HCT116 (cell line): ENCODE measurements at regions not wholly inside any gene's neighbourhood (a gene's known extent, or its start where the extent isn't known, plus 50 kb on each side); places are given as distances from the start of the nearest gene placed in this dataset.

Source experiments
- ATAC-seq: fragments of 200-7000 bp; cut with Tn5 transposase; 2 replicates; pipeline ENCODE4 v1.9.1; 2020; ENCODE audit warnings: mild to moderate bottlenecking, moderate library complexity
- BruUV-seq: library from RNA; stranded (reverse); fragments of 400-500 nt; replicated peaks from 2 replicates; lab custom pipeline; 2021; lab: Mats Ljungman, UMichigan
- CTCF ChIA-PET: fragments of 300-600 bp; sonication (Branson Sonifier 250); formaldehyde crosslinking; loops from one replicate; lab custom pipeline; 2021; ENCODE audit warnings: antibody characterized with exemption; lab: Charles Lee
- POLR2A ChIA-PET: fragments of 300-600, 350-600 bp; sonication (Branson Sonifier 250); formaldehyde crosslinking; loops from one replicate; lab custom pipeline; 2021; ENCODE audit warnings: antibody characterized with exemption; lab: Charles Lee
- RAD21 ChIA-PET, 2 experiments: fragments of 300-600 bp; sonication (Branson Sonifier 250); formaldehyde crosslinking; loops; one replicate each; lab custom pipeline; 2023; ENCODE audit warnings: low total read pairs in 2 of 2; ENCODE audit not compliant: uncharacterized antibody in 2 of 2, unreplicated experiment in 2 of 2, low non-redundant PET in 1 of 2; lab: Charles Lee
- DNase-seq: peaks from one replicate; pipeline ENCODE4 v3.0.0-alpha.2; 2010; ENCODE audit warnings: low read depth, low spot score
- H2AFZ ChIP-seq: fragments of 200-600 bp; shearing (Covaris generic), sonication (generic); 2 replicates; pipeline ENCODE4 v1.6.1; 2017; ENCODE audit warnings: low read depth, mixed run types, mixed read lengths, antibody characterized with exemption, low read length; ENCODE audit not compliant: poor library complexity, severe bottlenecking
- H3K27ac ChIP-seq: 2 replicates; pipeline ENCODE4 v1.5.1; 2012; ENCODE audit warnings: low read depth, low read length
- H3K27me3 ChIP-seq: fragments of 200-600 bp; sonication (generic); 2 replicates; pipeline ENCODE4 v1.6.1; 2016; ENCODE audit warnings: mixed run types, low read length, mixed read lengths; ENCODE audit not compliant: insufficient read depth
- H3K36me3 ChIP-seq, 2 experiments: fragments of 200-500 bp in 1 of 2; fragments of 200-600 bp in 1 of 2; sonication (Bioruptor generic) in 1 of 2; sonication (generic) in 1 of 2; 2 replicates each; pipeline versions ENCODE4 v1.5.1 to v1.6.1; 2014 to 2016; ENCODE audit warnings: low read length in 2 of 2, inconsistent platforms in 1 of 2, mixed read lengths in 1 of 2, mixed run types in 1 of 2; ENCODE audit not compliant: insufficient read depth in 2 of 2, control insufficient read depth in 1 of 2
- H3K4me1 ChIP-seq, 2 experiments: fragments of 200-600 bp in 1 of 2; sonication (generic) in 1 of 2; 2 replicates each; pipeline versions ENCODE4 v1.5.1 to v1.6.1; 2012 to 2017; ENCODE audit warnings: low read length in 2 of 2, inconsistent platforms in 1 of 2, mild to moderate bottlenecking in 1 of 2, mixed read lengths in 1 of 2, mixed run types in 1 of 2, moderate library complexity in 1 of 2; ENCODE audit not compliant: insufficient read depth in 2 of 2, control insufficient read depth in 1 of 2
- H3K4me2 ChIP-seq: fragments of 200-600 bp; sonication (generic); 2 replicates; pipeline ENCODE4 v1.6.1; 2017; ENCODE audit warnings: mixed run types, low read length, mixed read lengths
- H3K4me3 ChIP-seq, 2 experiments: fragments of 200-600 bp in 1 of 2; sonication (generic) in 1 of 2; replicated peaks in 1 of 2; 2 replicates each; pipeline ENCODE4 v1.5.1; 2011 to 2016; ENCODE audit warnings: low read length in 2 of 2, control low read depth in 1 of 2, low read depth in 1 of 2, mild to moderate bottlenecking in 1 of 2, mixed read lengths in 1 of 2, mixed run types in 1 of 2
- H3K79me2 ChIP-seq: fragments of 200-600 bp; sonication (generic); 2 replicates; pipeline ENCODE4 v1.6.1; 2017; ENCODE audit warnings: mild to moderate bottlenecking, mixed run types, low read length, moderate library complexity, mixed read lengths; ENCODE audit not compliant: insufficient read depth
- H3K9ac ChIP-seq: fragments of 200-600 bp; sonication (generic); 2 replicates; pipeline ENCODE4 v1.6.1; 2016; ENCODE audit warnings: low read length, mixed read lengths
- H3K9me2 ChIP-seq: fragments of 200-600 bp; sonication (generic), shearing (Covaris generic); 2 replicates; pipeline ENCODE4 v1.6.1; 2017; ENCODE audit warnings: mixed run types, mild to moderate bottlenecking, moderate library complexity; ENCODE audit not compliant: insufficient read depth
- H3K9me3 ChIP-seq, 2 experiments: fragments of 200-500 bp in 1 of 2; fragments of 200-600 bp in 1 of 2; sonication (Bioruptor generic) in 1 of 2; sonication (generic) in 1 of 2; 2 replicates each; pipeline ENCODE4 v1.6.1; 2014 to 2017; ENCODE audit warnings: low read length in 2 of 2, mixed read lengths in 2 of 2, inconsistent platforms in 1 of 2, low read depth in 1 of 2, mild to moderate bottlenecking in 1 of 2, mixed run types in 1 of 2, moderate library complexity in 1 of 2; ENCODE audit not compliant: control insufficient read depth in 1 of 2, insufficient read depth in 1 of 2
- H4K20me1 ChIP-seq: fragments of 200-600 bp; sonication (generic), shearing (Covaris generic); 2 replicates; pipeline ENCODE4 v1.6.1; 2017; ENCODE audit warnings: mixed run types, mild to moderate bottlenecking, moderate library complexity; ENCODE audit not compliant: insufficient read depth
- CBX3 ChIP-seq: IDR thresholded peaks from 2 replicates; pipeline ENCODE4 v1.6.1; 2012; ENCODE audit warnings: low read depth
- EGR1 ChIP-seq: IDR thresholded peaks from 2 replicates; pipeline ENCODE4 v1.6.1; 2012; ENCODE audit warnings: low read depth
- ELF1 ChIP-seq: IDR thresholded peaks from 2 replicates; pipeline ENCODE4 v1.6.1; 2012; ENCODE audit warnings: low read depth, borderline replicate concordance
- EZH2phosphoT487 ChIP-seq: fragments of 200-600 bp; IDR thresholded peaks from 2 replicates; pipeline ENCODE4 v1.6.1; 2018; ENCODE audit warnings: antibody characterized with exemption, borderline replicate concordance
- RAD21 ChIP-seq: IDR thresholded peaks from 2 replicates; pipeline ENCODE4 v1.6.1; 2012; ENCODE audit warnings: low read depth, mild to moderate bottlenecking
- SP1 ChIP-seq: IDR thresholded peaks from 2 replicates; pipeline ENCODE4 v1.6.1; 2012; ENCODE audit warnings: low read depth
- SRF ChIP-seq: IDR thresholded peaks from 2 replicates; pipeline ENCODE4 v1.6.1; 2012; ENCODE audit warnings: low read depth
- ZBTB33 ChIP-seq: IDR thresholded peaks from 2 replicates; pipeline ENCODE4 v1.6.1; 2011; ENCODE audit warnings: mild to moderate bottlenecking, low read length, moderate library complexity; ENCODE audit not compliant: insufficient replicate concordance; ENCODE audit errors: extremely low read depth
- ZFX ChIP-seq: fragments of 450-650 bp; IDR thresholded peaks from 2 replicates; pipeline ENCODE4 v1.6.1; 2017
- intact Hi-C: fragments of 100-400 bp; cut with micrococcal nuclease; formaldehyde crosslinking; loops from 2 replicates; pipeline ENCODE4 v1.10.0; 2022
- TF ChIP-seq, protein P1 (sequence below): IDR thresholded peaks from 2 replicates; pipeline ENCODE4 v1.6.1; 2012; ENCODE audit warnings: low read depth
- TF ChIP-seq, protein P2 (sequence below): IDR thresholded peaks from 2 replicates; pipeline ENCODE4 v1.6.1; 2012

DNA sequence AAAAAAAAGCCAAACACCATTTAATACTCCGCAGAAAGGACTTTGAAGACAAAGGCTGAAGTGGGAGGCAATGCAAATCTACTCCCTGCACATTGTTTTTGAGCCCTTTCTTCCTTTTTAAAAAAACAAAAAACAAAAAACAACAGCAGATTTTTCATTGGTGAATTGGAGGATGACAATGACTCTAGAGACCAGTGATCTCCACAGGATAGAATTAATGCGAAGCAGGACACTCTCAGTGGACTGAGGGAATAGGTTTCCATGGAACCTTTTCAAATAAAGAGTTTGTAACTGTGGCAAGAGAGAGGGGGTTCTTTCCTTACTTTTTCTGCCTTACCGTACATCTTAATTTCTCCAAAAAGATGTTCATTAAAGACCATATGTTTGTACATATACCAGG lies 371.0 kb downstream of the MEIS1 start (continued):
- TF ChIP-seq, protein P1, sequence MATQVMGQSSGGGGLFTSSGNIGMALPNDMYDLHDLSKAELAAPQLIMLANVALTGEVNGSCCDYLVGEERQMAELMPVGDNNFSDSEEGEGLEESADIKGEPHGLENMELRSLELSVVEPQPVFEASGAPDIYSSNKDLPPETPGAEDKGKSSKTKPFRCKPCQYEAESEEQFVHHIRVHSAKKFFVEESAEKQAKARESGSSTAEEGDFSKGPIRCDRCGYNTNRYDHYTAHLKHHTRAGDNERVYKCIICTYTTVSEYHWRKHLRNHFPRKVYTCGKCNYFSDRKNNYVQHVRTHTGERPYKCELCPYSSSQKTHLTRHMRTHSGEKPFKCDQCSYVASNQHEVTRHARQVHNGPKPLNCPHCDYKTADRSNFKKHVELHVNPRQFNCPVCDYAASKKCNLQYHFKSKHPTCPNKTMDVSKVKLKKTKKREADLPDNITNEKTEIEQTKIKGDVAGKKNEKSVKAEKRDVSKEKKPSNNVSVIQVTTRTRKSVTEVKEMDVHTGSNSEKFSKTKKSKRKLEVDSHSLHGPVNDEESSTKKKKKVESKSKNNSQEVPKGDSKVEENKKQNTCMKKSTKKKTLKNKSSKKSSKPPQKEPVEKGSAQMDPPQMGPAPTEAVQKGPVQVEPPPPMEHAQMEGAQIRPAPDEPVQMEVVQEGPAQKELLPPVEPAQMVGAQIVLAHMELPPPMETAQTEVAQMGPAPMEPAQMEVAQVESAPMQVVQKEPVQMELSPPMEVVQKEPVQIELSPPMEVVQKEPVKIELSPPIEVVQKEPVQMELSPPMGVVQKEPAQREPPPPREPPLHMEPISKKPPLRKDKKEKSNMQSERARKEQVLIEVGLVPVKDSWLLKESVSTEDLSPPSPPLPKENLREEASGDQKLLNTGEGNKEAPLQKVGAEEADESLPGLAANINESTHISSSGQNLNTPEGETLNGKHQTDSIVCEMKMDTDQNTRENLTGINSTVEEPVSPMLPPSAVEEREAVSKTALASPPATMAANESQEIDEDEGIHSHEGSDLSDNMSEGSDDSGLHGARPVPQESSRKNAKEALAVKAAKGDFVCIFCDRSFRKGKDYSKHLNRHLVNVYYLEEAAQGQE = no peak
- no peak for TF ChIP-seq SRF

GRCh38 chr2:66813525-66813924 lies 378.6 kb downstream of the MEIS1 start:
- Histone ChIP-seq H2AFZ (no peak overlapping the region), H3K9ac (no peak overlapping the region), H3K9me3 (peaks cover 6% of the 10 kb centered on the region in 2 experiments; a peak in 2 of 4 replicates), H4K20me1 (no peaks in the 10 kb centered on the region; the same call in 1 of the 2 replicates), H3K4me1 (no peaks in the 10 kb centered on the region), H3K79me2 (no peaks in the 10 kb centered on the region), H3K9me2 (no peaks in the 10 kb centered on the region), H3K27ac (no peak overlapping the region), H3K27me3 (no peaks in the 10 kb centered on the region), H3K4me2 (no peak overlapping the region), H3K4me3 (no peak overlapping the region), H3K36me3 (no peaks in the 10 kb centered on the region)
- no peak for DNase-seq
- intact Hi-C loops = no loop called here
- ATAC-seq = no peak
- POLR2A ChIA-PET = no interaction called here
- RAD21 ChIA-PET = no interaction called here
- CTCF ChIA-PET = no interaction called here
- no TSS peak for BruUV-seq
- TF ChIP-seq RAD21 (no peak), ZFX (no peak), EZH2phosphoT487 (no peak), ZBTB33 (no peak), SRF (no peak), CBX3 (no peak), EGR1 (no peak), ELF1 (no peak), SP1 (no peak)
- TF ChIP-seq, protein P2, sequence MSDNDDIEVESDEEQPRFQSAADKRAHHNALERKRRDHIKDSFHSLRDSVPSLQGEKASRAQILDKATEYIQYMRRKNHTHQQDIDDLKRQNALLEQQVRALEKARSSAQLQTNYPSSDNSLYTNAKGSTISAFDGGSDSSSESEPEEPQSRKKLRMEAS = no peak
